ENCODE measurements at regions not wholly inside any gene's neighbourhood (a gene's known extent, or its start where the extent isn't known, plus 50 kb on each side); places are given as distances from the start of the nearest gene placed in this dataset.

GRCh38 chr2:236690726-236691125 lies 121.1 kb downstream of the ACKR3 start:
- DNase-seq (ENCODE audit: extremely low read depth in 1 of 4, low spot score in 3 of 4) (no peak), ATAC-seq (no peak), FAIRE-seq (no peak)
- ChIA-PET POLR2A (no interaction called here), CTCF (ENCODE audit: low intra/inter-chr PET ratio) (no interaction called here)
- no peak overlapping the region for H3K4me3 ChIP-seq
- TF ChIP-seq POLR2A (conservative IDR thresholded peaks at IDR 0.05) (no peak), ZNF239 (CRISPR knock-in tag; IDR thresholded peaks at IDR 0.05) (no peak)
- peaks cover 0 to 19% of the 10 kb centered on the region in 2 experiments; a peak in 2 of 5 replicates for H3K27me3 ChIP-seq (ENCODE audit: control insufficient read depth in 2 of 2, insufficient read depth in 2 of 2, low read length in 2 of 2)
- in situ Hi-C loops (cut with MboI) (no loop called here), intact Hi-C loops (cut with micrococcal nuclease) (no loop called here)
- WGBS (ENCODE audit: insufficient coverage, low coverage, missing lambda C conversion rate) = 0% methylated on average over 3 of the region's 3 CpGs
- no peaks in the 10 kb centered on the region for H3K4me1 ChIP-seq (replicated peaks in 1 of 2; ENCODE audit: control insufficient read depth in 2 of 2, insufficient read depth in 2 of 2, low read length in 2 of 2)
- no peak overlapping the region for H3K4me2 ChIP-seq (ENCODE audit: insufficient read depth, low read length)
- no peaks in the 10 kb centered on the region for H3K36me3 ChIP-seq (ENCODE audit: control insufficient read depth, insufficient read depth, low read length)
- no peaks in the 10 kb centered on the region for H3K9me3 ChIP-seq (replicated peaks; ENCODE audit: control insufficient read depth, insufficient read depth, low read depth, low read length)
- no peaks in the 10 kb centered on the region for H3K9me1 ChIP-seq (ENCODE audit: control insufficient read depth, insufficient read depth, low read length)
- no peaks in the 10 kb centered on the region; the same call in 1 of the 2 replicates for H4K20me1 ChIP-seq (replicated peaks; ENCODE audit: control insufficient read depth, insufficient read depth, low read length)
- H2AFZ ChIP-seq (ENCODE audit: low read depth, low read length) = no peak overlapping the region
- no TSS peak for BruUV-seq (replicated peaks)
- no peak overlapping the region for H3K9ac ChIP-seq (ENCODE audit: insufficient read depth in 1 of 2, low read depth in 2 of 2, low read length in 2 of 2)
- H3K27ac ChIP-seq (ENCODE audit: extremely low read depth, low read depth, low read length) = no peak overlapping the region
- H3K79me2 ChIP-seq (ENCODE audit: control insufficient read depth, insufficient read depth, low read length) = no peaks in the 10 kb centered on the region

GRCh38 chr2:236691799-236692167 lies 122.2 kb downstream of the ACKR3 start:
- no peak overlapping the region for H3K4me2 ChIP-seq (ENCODE audit: insufficient read depth, low read length)
- no peaks in the 10 kb centered on the region for H3K4me1 ChIP-seq (replicated peaks in 1 of 2; ENCODE audit: control insufficient read depth in 2 of 2, insufficient read depth in 2 of 2, low read length in 2 of 2)
- H3K4me3 ChIP-seq = no peak overlapping the region
- in situ Hi-C loops (cut with MboI) = no loop called here
- no peaks in the 10 kb centered on the region for H3K9me3 ChIP-seq (replicated peaks; ENCODE audit: control insufficient read depth, insufficient read depth, low read depth, low read length)
- no peaks in the 10 kb centered on the region for H3K79me2 ChIP-seq (ENCODE audit: control insufficient read depth, insufficient read depth, low read length)
- H3K27ac ChIP-seq (ENCODE audit: extremely low read depth, low read depth, low read length) = no peak overlapping the region
- no peaks in the 10 kb centered on the region; the same call in 1 of the 2 replicates for H4K20me1 ChIP-seq (replicated peaks; ENCODE audit: control insufficient read depth, insufficient read depth, low read length)
- TF ChIP-seq IRF1 (CRISPR knock-in tag; IDR thresholded peaks at IDR 0.05; ENCODE audit: borderline replicate concordance) (no peak), PHB2 (IDR thresholded peaks at IDR 0.05; ENCODE audit: low read depth) (no peak), FOXO4 (CRISPR knock-in tag; IDR thresholded peaks at IDR 0.05) (no peak), MCM5 (IDR thresholded peaks at IDR 0.05; ENCODE audit: low read depth) (no peak), GTF2F1 (IDR thresholded peaks at IDR 0.05; ENCODE audit: low read depth, low read length) (no peak), NR3C1 (CRISPR knock-in tag; IDR thresholded peaks at IDR 0.05) (no peak)
- H3K36me3 ChIP-seq (ENCODE audit: control insufficient read depth, insufficient read depth, low read length) = no peaks in the 10 kb centered on the region
- no peak for DNase-seq (ENCODE audit: extremely low read depth in 1 of 4, low spot score in 3 of 4)
- POLR2A ChIA-PET = interaction anchor here (0.6 to 0.7 kb wide), 2 partner anchors 115 to 327 kb away, joined by 3 to 4 read pairs; no protein-coding TSS in a partner anchor
- peaks cover 0 to 19% of the 10 kb centered on the region in 2 experiments; a peak in 2 of 5 replicates for H3K27me3 ChIP-seq (ENCODE audit: control insufficient read depth in 2 of 2, insufficient read depth in 2 of 2, low read length in 2 of 2)
- H2AFZ ChIP-seq (ENCODE audit: low read depth, low read length) = no peak overlapping the region
- no peaks in the 10 kb centered on the region for H3K9me1 ChIP-seq (ENCODE audit: control insufficient read depth, insufficient read depth, low read length)
- 0% methylated on average over 3 of the region's 6 CpGs for WGBS (ENCODE audit: insufficient coverage, low coverage, missing lambda C conversion rate)
- intact Hi-C loops (cut with micrococcal nuclease) = no loop called here
- H3K9ac ChIP-seq (ENCODE audit: insufficient read depth in 1 of 2, low read depth in 2 of 2, low read length in 2 of 2) = no peak overlapping the region
- no TSS peak for BruUV-seq (replicated peaks)
- FAIRE-seq = no peak
- no peak for ATAC-seq
- CTCF ChIA-PET (ENCODE audit: low intra/inter-chr PET ratio) = no interaction called here

Data from K562 (cell line).